Activated naive CD4-positive, alpha-beta T cell treated with anti-CD3 and anti-CD28 coated beads for 36 hours (primary cell): ENCODE measurements at regions not wholly inside any gene's neighbourhood (a gene's known extent, or its start where the extent isn't known, plus 50 kb on each side); places are given as distances from the start of the nearest gene placed in this dataset.
"Not testable (repeated sequence)": the region's sequence is repeated elsewhere in the genome, so short reads cannot be mapped to it uniquely, and the experiment has no call there.

Experiments
- CTCF ChIA-PET: fragments of 350-600 bp; sonication (Branson Sonifier 250); formaldehyde crosslinking; loops from one replicate; lab custom pipeline; 2021; ENCODE audit warnings: antibody characterized with exemption; lab: Charles Lee
- DNase-seq: peaks from one replicate; pipeline ENCODE4 v3.0.0-alpha.2; 2020
- H3K27ac Mint-ChIP-seq: one replicate; pipeline ENCODE4 v1.8.0; 2021; ENCODE audit warnings: mild to moderate bottlenecking, mixed read lengths
- H3K27me3 Mint-ChIP-seq: one replicate; pipeline ENCODE4 v1.8.0; 2021; ENCODE audit warnings: low read depth, mixed read lengths
- H3K36me3 Mint-ChIP-seq: one replicate; pipeline ENCODE4 v1.8.0; 2021; ENCODE audit warnings: low read depth, mixed read lengths
- H3K4me1 Mint-ChIP-seq: one replicate; pipeline ENCODE4 v1.8.0; 2021; ENCODE audit warnings: low read depth, mixed read lengths
- H3K4me3 Mint-ChIP-seq: one replicate; pipeline ENCODE4 v1.8.0; 2021; ENCODE audit warnings: mild to moderate bottlenecking, moderate library complexity, mixed read lengths
- H3K9me3 Mint-ChIP-seq: one replicate; pipeline ENCODE4 v1.8.0; 2021; ENCODE audit warnings: mixed read lengths
- intact Hi-C: fragments of 100-400 bp; cut with micrococcal nuclease; formaldehyde crosslinking; loops from one replicate; pipeline ENCODE4 v1.15.1; 2023

DNA sequence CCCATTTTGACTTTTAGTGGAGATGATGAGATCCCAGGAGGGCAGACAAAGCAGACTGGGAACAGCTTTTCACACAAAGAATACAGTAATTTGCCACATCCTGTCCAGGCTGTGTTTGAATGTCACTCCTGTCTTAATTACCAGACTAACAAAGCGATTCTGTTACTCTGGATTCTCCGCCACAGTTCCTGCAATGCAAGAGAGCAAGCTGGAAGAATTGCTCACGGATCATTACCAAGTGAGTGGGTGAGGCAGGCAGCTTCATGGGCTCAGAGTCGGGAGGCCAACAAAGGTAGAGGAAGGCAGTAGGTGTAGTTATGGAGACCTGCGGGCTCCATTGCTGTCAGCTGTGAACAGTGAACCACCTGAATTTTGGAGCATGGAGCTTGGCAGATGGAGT lies 250.5 kb upstream of the ATP5MC3 start:
- Mint-ChIP-seq H3K4me3 (no peak overlapping the region), H3K9me3 (peaks cover 4% of the 10 kb centered on the region), H3K27ac (no peak overlapping the region), H3K4me1 (no peaks in the 10 kb centered on the region), H3K27me3 (no peaks in the 10 kb centered on the region), H3K36me3 (no peaks in the 10 kb centered on the region)
- CTCF ChIA-PET, result interaction anchor here (0.6 kb wide), 1 partner anchor 155 kb away, joined by 3 read pairs; no protein-coding TSS in a partner anchor
- intact Hi-C loops, result no loop called here
- no peak for DNase-seq

DNA sequence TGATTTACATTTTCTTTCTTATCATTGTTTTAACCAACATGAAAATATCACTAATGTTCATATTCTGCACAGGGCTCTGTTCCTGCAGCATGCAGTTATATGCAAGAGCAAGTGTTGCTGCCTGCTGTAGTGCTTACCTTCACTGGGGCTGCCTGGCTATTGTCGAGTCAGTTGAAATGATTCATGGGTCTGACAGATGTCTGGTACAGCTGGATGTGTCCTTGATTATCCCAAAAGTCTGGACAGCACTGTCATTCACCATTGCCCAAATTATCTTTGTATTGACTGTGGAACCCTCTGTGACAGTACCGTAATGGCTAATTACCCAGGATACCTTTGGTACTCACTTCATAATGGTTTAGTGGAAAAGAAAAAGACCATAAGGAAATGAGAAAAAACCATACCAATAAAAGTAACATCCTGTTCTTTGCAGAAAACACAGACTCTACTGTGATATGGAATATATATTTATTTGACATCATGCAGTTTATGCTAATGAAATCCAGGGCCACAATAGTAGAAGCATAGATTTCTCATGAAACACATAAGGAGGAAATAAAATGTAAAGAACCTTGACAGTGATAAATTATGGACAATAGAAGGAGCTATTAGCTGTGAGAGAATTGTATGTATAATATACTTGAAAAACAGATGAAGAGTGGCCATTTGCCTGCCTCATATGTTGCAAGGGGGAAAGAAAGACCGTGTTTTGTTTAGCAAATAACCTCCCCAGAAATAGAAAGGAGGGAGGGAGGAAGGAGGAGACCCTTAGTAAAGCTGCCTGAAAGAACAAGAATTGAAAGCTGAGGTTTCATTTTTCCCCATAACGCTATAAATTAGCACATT lies 249.8 kb upstream of the ATP5MC3 start:
- Mint-ChIP-seq H3K27me3 (no peaks in the 10 kb centered on the region), H3K4me1 (no peaks in the 10 kb centered on the region), H3K36me3 (no peaks in the 10 kb centered on the region), H3K27ac (no peak overlapping the region), H3K9me3 (peaks cover 4% of the 10 kb centered on the region), H3K4me3 (no peak overlapping the region)
- intact Hi-C loops, result no loop called here
- DNase-seq, result no peak
- CTCF ChIA-PET, result interaction anchor here (0.6 kb wide), 1 partner anchor 154 kb away, joined by 3 read pairs; no protein-coding TSS in a partner anchor

DNA sequence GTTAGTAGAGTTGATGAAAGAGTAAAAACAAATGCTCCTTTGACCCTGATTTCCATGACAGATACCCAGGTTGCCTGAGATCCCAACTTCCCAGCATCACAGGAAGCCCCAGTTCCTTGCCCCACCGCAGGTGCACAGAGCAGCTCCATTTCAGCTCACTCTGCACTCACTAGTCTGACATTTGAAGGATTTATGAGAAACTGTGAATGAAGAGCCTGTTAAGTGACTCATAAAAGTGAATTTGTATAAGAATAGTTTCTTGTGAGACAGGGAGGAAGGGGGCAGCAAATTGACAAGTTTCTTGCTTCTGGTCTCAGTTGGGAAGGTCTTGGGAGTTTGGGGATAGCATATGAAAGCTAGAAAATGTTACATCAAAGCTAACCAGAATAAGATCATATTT lies 248.7 kb upstream of the ATP5MC3 start:
- H3K4me1 Mint-ChIP-seq, result no peaks in the 10 kb centered on the region
- H3K4me3 Mint-ChIP-seq, result no peak overlapping the region
- H3K9me3 Mint-ChIP-seq, result peaks cover 4% of the 10 kb centered on the region
- H3K36me3 Mint-ChIP-seq, result no peaks in the 10 kb centered on the region
- no peaks in the 10 kb centered on the region for H3K27me3 Mint-ChIP-seq
- CTCF ChIA-PET, result no interaction called here
- intact Hi-C loops, result no loop called here
- no peak for DNase-seq
- no peak overlapping the region for H3K27ac Mint-ChIP-seq

DNA sequence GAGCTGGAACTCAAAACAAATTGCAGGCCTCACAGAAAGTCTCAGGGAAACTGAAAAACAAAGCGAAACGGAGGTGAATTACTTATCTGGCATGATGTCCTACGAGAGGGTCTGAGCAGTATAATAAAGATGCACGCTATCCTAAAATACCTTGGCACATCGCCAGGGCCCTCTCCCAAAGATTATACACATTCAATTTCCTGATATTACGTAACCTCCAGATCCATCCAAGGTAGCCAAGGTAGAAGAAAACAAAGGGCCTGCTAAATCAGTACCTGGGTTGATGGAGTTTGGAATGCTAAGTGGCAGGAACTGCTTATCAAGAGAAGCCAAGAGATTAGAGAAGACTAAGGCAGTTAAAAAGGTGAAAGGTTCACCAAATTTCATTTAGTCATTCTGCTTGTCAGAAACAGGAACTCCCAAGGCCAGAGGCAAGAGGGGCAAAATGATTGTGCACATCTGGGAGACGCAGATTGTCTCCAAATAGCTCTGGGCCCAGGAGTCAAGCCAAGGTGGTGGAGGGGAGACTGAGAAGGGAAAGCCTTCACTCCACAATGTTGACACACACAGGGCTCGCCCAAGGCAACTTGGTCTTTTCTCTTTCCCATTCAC lies 236.8 kb upstream of the ATP5MC3 start:
- no peak overlapping the region for H3K4me3 Mint-ChIP-seq
- no peak overlapping the region for H3K27ac Mint-ChIP-seq
- intact Hi-C loops, result no loop called here
- no peaks in the 10 kb centered on the region for H3K4me1 Mint-ChIP-seq
- H3K27me3 Mint-ChIP-seq, result peaks cover 4% of the 10 kb centered on the region
- CTCF ChIA-PET, result no interaction called here
- no peaks in the 10 kb centered on the region for H3K9me3 Mint-ChIP-seq
- DNase-seq, result no peak
- no peaks in the 10 kb centered on the region for H3K36me3 Mint-ChIP-seq

DNA sequence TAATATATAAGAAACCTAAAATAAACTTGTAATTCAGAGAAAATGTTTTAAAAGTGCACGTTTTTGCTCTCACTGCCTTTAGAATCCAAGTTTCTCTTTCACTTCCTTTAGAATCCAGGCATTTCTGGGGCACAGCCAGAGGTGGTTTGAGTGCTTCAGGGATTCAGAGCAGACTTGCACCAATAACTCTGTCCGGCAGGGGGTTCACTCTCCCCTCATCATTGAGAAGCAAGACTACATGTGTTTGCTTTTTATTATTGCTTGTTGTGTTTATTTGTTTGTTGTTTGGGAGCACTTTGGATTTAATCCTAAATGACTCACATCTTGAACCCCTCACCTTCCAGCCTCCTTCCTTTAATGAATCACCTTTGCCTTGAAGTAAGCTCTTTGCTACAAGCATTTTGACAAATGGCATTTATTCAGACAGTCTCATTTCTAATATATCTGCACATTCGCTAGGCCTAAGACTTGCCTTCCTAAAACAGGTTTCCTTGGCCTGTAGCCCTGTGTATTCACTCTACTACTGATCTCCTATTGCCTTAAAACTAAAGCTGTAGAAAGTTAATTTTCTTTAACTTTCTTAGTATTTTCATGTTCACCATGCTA lies 233.5 kb upstream of the ATP5MC3 start:
- intact Hi-C loops, result loop anchor here (1.0 kb wide), 1 partner anchor 682 kb away; no protein-coding TSS in a partner anchor
- H3K9me3 Mint-ChIP-seq, result no peaks in the 10 kb centered on the region
- no peaks in the 10 kb centered on the region for H3K36me3 Mint-ChIP-seq
- no peak overlapping the region for H3K27ac Mint-ChIP-seq
- CTCF ChIA-PET, result interaction anchor here (0.6 to 0.7 kb wide), 2 partner anchors 226 to 561 kb away, joined by 3 read pairs; no protein-coding TSS in a partner anchor
- no peaks in the 10 kb centered on the region for H3K27me3 Mint-ChIP-seq
- H3K4me3 Mint-ChIP-seq, result no peak overlapping the region
- DNase-seq, result peak; percentile 26
- no peaks in the 10 kb centered on the region for H3K4me1 Mint-ChIP-seq

DNA sequence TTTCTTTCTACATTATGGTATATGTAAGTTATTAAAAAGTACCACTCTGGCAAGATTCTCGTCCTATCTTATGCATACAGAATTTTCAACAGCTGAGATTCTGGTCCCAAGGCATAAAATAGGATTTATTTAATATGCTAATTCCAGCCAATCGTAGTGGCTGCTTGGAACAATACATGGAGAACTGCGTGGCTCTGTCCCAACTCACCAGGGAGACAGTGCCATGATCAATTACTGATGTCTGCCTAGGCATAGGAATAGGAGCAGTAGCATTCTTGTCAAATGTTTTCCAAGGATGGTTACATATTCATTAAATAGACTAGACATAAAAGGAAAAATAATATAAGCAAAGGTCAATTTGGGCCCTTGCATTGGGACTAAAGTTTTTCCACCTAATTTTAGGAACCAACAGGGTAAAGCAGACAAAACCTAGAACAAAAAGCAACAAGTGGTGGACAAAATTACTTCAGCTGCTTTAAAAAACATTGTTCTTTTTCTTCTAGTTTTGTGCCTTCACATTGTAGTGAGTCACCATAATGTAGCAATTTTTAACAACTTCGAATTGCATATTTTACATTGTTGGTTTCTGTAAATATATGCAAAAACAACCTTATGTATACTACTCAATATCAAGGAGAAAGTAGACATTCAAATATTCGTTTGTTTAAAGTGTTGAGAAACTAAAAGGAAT lies 232.8 kb upstream of the ATP5MC3 start:
- Mint-ChIP-seq H3K4me1 (no peaks in the 10 kb centered on the region), H3K27me3 (no peaks in the 10 kb centered on the region), H3K9me3 (no peaks in the 10 kb centered on the region), H3K36me3 (no peaks in the 10 kb centered on the region), H3K27ac (no peak overlapping the region), H3K4me3 (no peak overlapping the region)
- CTCF ChIA-PET, result interaction anchor here (0.6 kb wide), 1 partner anchor 561 kb away, joined by 3 read pairs; no protein-coding TSS in a partner anchor
- no peak for DNase-seq
- intact Hi-C loops, result no loop called here

DNA sequence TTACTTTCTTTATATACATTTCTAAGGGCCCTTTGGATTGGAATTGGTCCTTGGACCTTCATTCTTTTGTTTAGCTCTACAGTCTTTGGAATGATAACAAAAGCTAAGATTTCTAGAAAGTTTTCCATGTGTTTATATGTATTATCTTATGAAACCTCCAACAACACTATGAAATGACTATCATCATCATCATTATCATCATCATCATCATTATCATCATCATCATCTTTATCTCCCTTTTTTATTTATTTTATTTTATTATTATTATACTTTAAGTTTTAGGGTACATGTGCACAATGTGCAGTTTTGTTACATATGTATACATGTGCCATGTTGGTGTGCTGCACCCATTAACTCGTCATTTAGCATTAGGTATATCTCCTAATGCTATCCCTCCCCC lies 229.4 kb upstream of the ATP5MC3 start:
- H3K9me3 Mint-ChIP-seq, H3K27me3 Mint-ChIP-seq, H3K4me1 Mint-ChIP-seq, intact Hi-C loops, H3K27ac Mint-ChIP-seq, DNase-seq, H3K4me3 Mint-ChIP-seq, CTCF ChIA-PET, H3K36me3 Mint-ChIP-seq: not testable (repeated sequence)

DNA sequence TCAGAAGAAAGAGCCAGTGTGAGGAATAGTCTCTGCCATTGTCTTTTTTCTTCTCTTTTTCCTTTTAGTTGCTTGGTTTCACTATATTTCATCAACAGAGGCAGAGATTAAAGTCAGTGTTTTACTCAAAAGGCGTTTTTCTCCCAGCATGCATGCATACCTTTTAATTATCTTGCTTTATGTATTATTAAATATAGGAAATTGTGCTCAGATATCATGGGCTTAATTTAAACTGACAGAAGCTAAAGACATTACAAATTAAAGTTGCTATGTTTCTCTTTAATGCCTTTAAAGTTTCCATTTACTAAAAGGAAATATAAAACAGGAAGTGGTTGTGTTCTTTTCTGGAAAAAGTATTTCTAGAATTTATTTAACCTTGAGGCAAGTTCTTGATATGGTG lies 223.3 kb upstream of the ATP5MC3 start:
- Mint-ChIP-seq H3K4me1 (no peaks in the 10 kb centered on the region), H3K9me3 (no peaks in the 10 kb centered on the region), H3K36me3 (no peaks in the 10 kb centered on the region), H3K27me3 (peaks cover 16% of the 10 kb centered on the region), H3K27ac (no peak overlapping the region), H3K4me3 (no peak overlapping the region)
- intact Hi-C loops, result no loop called here
- CTCF ChIA-PET, result no interaction called here
- DNase-seq, result no peak

DNA sequence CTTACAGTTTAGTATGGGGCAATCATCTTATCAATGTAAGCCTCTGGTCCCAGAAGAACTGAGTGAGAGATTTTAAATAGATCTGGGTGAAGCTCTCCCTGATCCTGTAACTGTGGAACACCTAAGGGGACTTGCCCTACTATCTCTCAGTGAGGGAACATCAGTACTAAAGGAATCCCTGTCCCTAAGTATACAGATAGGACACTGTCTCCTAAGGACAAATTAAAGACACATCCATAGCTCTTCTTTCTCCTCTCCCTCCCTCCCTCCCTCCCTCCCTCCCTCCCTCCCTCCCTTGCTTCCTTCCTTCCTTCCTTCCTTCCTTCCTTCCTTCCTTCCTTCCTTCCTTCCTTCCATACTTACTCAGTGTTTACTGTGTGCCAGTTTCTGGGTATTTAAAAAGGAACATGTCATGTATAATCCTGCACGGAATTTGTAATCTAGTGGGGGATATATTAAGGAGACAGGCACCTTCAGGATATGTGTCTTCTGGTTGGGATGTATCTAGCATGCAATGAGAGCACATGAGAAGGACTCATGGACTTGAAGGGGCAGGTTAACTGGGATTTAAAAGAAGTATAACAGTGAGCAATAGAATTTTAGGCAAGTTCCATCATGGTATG lies 222.2 kb upstream of the ATP5MC3 start:
- H3K4me3 Mint-ChIP-seq, result no peak overlapping the region
- intact Hi-C loops, result no loop called here

DNA sequence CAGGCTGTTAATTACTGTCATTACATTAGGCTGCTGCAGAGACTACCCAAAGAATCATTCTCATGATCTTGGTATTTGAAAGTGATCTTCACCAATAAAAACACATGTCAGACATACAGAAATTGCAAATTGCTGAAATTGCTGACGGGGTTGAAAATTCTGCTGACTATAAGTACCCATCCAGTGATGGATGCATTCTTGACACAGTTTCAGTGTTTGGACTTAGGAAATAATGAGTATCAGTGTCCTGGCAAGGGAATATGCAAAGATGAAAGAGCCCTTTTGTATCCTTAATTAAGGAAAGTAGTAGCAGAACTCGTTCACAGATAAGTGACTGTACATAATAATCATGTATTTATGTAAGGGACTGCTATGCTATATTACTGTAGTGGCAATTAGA lies 221.1 kb upstream of the ATP5MC3 start:
- no peak overlapping the region for H3K4me3 Mint-ChIP-seq
- no peaks in the 10 kb centered on the region for H3K36me3 Mint-ChIP-seq
- H3K4me1 Mint-ChIP-seq, result no peaks in the 10 kb centered on the region
- peaks cover 20% of the 10 kb centered on the region for H3K27me3 Mint-ChIP-seq
- intact Hi-C loops, result no loop called here
- H3K9me3 Mint-ChIP-seq, result no peaks in the 10 kb centered on the region
- H3K27ac Mint-ChIP-seq, result no peak overlapping the region
- no peak for DNase-seq
- CTCF ChIA-PET, result no interaction called here

More for the DNA sequence above, 222.2 kb upstream of the ATP5MC3 start:
- Mint-ChIP-seq H3K36me3 (no peaks in the 10 kb centered on the region), H3K27me3 (peaks cover 18% of the 10 kb centered on the region), H3K9me3 (no peaks in the 10 kb centered on the region), H3K4me1 (no peaks in the 10 kb centered on the region), H3K27ac (no peak overlapping the region)
- CTCF ChIA-PET, result no interaction called here
- DNase-seq, result no peak

DNA sequence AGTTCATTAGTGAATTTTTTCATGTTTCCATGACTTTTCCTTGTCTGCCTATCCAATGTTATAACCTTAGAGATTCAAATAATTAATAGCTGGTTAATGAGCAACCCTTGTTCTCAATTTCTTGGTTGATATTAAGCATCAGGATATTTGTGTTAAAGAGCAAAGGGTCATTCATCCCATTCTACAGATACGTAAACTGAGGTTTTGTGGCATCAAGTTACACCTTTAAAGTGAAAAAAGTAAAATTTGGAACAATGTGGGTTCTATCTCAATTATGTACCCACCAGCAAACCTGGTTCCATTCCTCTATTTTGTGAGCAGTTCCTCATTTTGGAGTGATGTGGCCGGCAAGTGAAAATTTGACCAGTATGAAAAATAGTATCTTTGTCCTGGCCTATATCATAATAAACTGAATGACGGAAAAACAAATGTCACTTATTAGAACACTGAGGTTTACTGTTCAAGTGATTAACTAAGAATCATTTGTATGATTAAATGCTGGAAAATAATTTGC lies 220.5 kb upstream of the ATP5MC3 start:
- Mint-ChIP-seq H3K4me3 (no peak overlapping the region), H3K27ac (no peak overlapping the region), H3K27me3 (peaks cover 20% of the 10 kb centered on the region), H3K9me3 (no peaks in the 10 kb centered on the region), H3K4me1 (no peaks in the 10 kb centered on the region), H3K36me3 (no peaks in the 10 kb centered on the region)
- CTCF ChIA-PET, result no interaction called here
- intact Hi-C loops, result no loop called here
- DNase-seq, result no peak

DNA sequence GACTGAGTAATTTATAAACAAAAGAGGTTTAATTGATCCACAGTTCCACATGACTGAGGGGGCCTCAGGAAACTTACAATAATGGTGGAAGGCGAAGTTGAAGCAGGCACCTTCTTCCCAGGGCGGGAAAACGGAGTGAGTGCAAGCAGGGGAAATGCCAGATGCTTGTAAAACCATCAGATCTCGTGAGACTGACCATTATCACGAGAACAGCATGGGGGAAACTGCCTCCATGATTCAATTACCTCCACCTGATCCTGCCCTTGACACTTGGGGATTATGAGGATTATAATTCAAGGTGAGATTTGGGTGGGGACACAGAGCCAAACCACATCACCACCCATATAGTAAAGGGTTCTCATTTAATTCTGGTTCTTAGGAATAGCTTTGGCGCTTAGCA lies 219.5 kb upstream of the ATP5MC3 start:
- no peaks in the 10 kb centered on the region for H3K9me3 Mint-ChIP-seq
- H3K4me3 Mint-ChIP-seq, result no peak overlapping the region
- H3K27ac Mint-ChIP-seq, result no peak overlapping the region
- no peaks in the 10 kb centered on the region for H3K4me1 Mint-ChIP-seq
- CTCF ChIA-PET, result no interaction called here
- peaks cover 22% of the 10 kb centered on the region for H3K27me3 Mint-ChIP-seq
- no peak for DNase-seq
- intact Hi-C loops, result no loop called here
- H3K36me3 Mint-ChIP-seq, result no peaks in the 10 kb centered on the region
